NT2/D1 (cell line): ENCODE measurements at regions not wholly inside any gene's neighbourhood (a gene's known extent, or its start where the extent isn't known, plus 50 kb on each side); places are given as distances from the start of the nearest gene placed in this dataset.

ENCODE experiments used
- SUZ12 ChIP-seq: IDR thresholded peaks from 2 replicates; pipeline ENCODE4 v1.6.1; 2011; ENCODE audit not compliant: insufficient read length, insufficient read depth; ENCODE audit errors: extremely low read depth
- YY1 ChIP-seq: IDR thresholded peaks from 2 replicates; pipeline ENCODE4 v1.6.1; 2011; ENCODE audit not compliant: insufficient read length, insufficient read depth

GRCh38 chr4:23312686-23313085 is 577.2 kb downstream of the PPARGC1A start:
- no peak for TF ChIP-seq SUZ12
- no peak for TF ChIP-seq YY1
